Testis (tissue), 2 donors: ENCODE measurements at regions not wholly inside any gene's neighbourhood (a gene's known extent, or its start where the extent isn't known, plus 50 kb on each side); places are given as distances from the start of the nearest gene placed in this dataset.

ENCODE experiments used
- DNase-seq: peaks from one replicate; pipeline ENCODE4 v3.0.0-alpha.2; 2019
- H3K27ac ChIP-seq, 2 donors: fragments of 200-600 bp; sonication (generic); one replicate each; pipeline ENCODE4 v1.5.1; 2019
- H3K27me3 ChIP-seq: fragments of 200-600 bp; sonication (generic); one replicate; pipeline ENCODE4 v1.5.1; 2019
- H3K36me3 ChIP-seq: fragments of 200-600 bp; sonication (generic); one replicate; pipeline ENCODE4 v1.5.1; 2017; ENCODE audit warnings: low read depth; ENCODE audit errors: missing control alignments
- H3K4me1 ChIP-seq: fragments of 200-600 bp; sonication (generic); one replicate; pipeline ENCODE4 v1.5.1; 2019
- H3K4me3 ChIP-seq, 2 donors: fragments of 200-600 bp; sonication (generic); one replicate each; pipeline ENCODE4 v1.5.1; 2017 to 2019
- H3K9me3 ChIP-seq: fragments of 200-600 bp; sonication (generic); one replicate; pipeline ENCODE4 v1.5.1; 2017
- CTCF ChIP-seq, 3 experiments: fragments of 450-650 bp in 2 of 3; fragments of 200-600 bp in 1 of 3; sonication (generic) in 1 of 3; IDR thresholded peaks; one replicate each; pipeline ENCODE4 v1.5.1; 2016 to 2019; ENCODE audit warnings: antibody characterized with exemption in 3 of 3, mild to moderate bottlenecking in 2 of 3, moderate library complexity in 1 of 3
- POLR2A ChIP-seq: fragments of 450-650 bp; IDR thresholded peaks from one replicate; pipeline ENCODE4 v1.6.1; 2017; ENCODE audit warnings: antibody characterized with exemption, mild to moderate bottlenecking, moderate library complexity
- WGBS, 2 donors: methylation state at CpG; one replicate each; pipeline ENCODE4 v1.1.5; 2018; 5-methylcytosine and 5-hydroxymethylcytosine counted together
- intact Hi-C: fragments of 100-400 bp; cut with DNase I; formaldehyde crosslinking; loops from one replicate; pipeline ENCODE4 v1.15.1; 2023; ENCODE audit warnings: low total_unique reads

- intact Hi-C loops, result no loop called here
These were observed 110.0 kb upstream of the SHH start for GRCh38 chr7:155922067-155922816.

GRCh38 chr7:155921804-155922066 lies 109.5 kb upstream of the SHH start:
- 89 to 96% methylated on average over 8 to 10 of the region's 10 CpGs for WGBS, 2 donors
- no peak overlapping the region for H3K27ac ChIP-seq
- intact Hi-C loops, result no loop called here

More at GRCh38 chr7:155922067-155922816, 110.0 kb upstream of the SHH start:
- H3K36me3 ChIP-seq, result no peaks in the 10 kb centered on the region
- WGBS, 2 donors, result 85 to 89% methylated on average over 23 to 25 of the region's 25 CpGs
- TF ChIP-seq POLR2A, result no peak
- no peak for TF ChIP-seq CTCF (IDR thresholded peaks at IDR 0.05)
- H3K9me3 ChIP-seq, result no peaks in the 10 kb centered on the region
- DNase-seq, result no peak
- no peak overlapping the region for H3K4me3 ChIP-seq
- H3K27me3 ChIP-seq, result no peaks in the 10 kb centered on the region
- H3K27ac ChIP-seq, result no peak overlapping the region
- no peaks in the 10 kb centered on the region for H3K4me1 ChIP-seq

DNA sequence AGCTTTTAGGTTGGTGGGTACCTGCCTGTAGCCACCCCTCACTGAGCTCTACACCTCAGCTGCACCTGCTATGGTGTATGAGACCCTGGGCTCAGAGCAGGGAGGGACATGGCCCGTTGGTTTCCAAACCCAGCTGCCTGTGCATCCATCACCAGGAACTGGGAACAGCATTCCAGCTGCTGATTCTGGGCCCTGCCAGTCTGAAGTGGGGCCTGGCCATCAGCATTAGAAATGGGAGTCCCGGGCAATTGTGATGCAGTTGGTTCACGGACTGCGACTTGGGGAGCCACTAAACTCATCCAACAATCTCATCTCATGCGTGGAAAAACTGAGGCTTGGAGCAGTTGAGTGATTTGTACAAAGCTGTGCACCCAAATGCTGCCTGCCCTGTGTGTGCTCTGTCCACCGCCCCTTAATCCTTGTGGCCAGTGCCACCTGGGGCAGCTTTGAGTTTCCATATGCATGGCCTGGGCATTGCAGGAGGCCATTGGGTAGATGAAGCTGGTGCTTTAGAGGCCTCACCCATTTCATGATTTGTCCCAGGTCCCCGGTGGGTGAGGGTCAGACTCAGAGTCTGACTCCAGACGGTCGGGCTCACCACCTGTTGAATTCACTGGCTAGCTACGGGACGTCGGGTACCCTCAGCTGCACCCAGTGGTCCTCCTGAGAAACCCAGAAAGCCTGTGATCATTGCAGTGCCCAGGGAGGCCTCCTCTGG lies 109.0 kb upstream of the SHH start:
- no peak overlapping the region for H3K27ac ChIP-seq
- no peak overlapping the region for H3K4me3 ChIP-seq
- 92 to 93% methylated on average over 12 of the region's 12 CpGs for WGBS, 2 donors
- H3K9me3 ChIP-seq, result no peaks in the 10 kb centered on the region
- no peak for DNase-seq
- no peaks in the 10 kb centered on the region for H3K36me3 ChIP-seq
- no peaks in the 10 kb centered on the region for H3K27me3 ChIP-seq
- no peak for TF ChIP-seq POLR2A
- TF ChIP-seq CTCF (IDR thresholded peaks at IDR 0.05), result no peak
- intact Hi-C loops, result no loop called here
- H3K4me1 ChIP-seq, result no peaks in the 10 kb centered on the region

More at GRCh38 chr7:155921804-155922066, 109.5 kb upstream of the SHH start:
- no peak for TF ChIP-seq CTCF (IDR thresholded peaks at IDR 0.05)
- TF ChIP-seq POLR2A, result no peak
- no peaks in the 10 kb centered on the region for H3K9me3 ChIP-seq
- no peaks in the 10 kb centered on the region for H3K36me3 ChIP-seq
- H3K4me1 ChIP-seq, result no peaks in the 10 kb centered on the region
- DNase-seq, result no peak
- H3K4me3 ChIP-seq, result no peak overlapping the region
- no peaks in the 10 kb centered on the region for H3K27me3 ChIP-seq

DNA sequence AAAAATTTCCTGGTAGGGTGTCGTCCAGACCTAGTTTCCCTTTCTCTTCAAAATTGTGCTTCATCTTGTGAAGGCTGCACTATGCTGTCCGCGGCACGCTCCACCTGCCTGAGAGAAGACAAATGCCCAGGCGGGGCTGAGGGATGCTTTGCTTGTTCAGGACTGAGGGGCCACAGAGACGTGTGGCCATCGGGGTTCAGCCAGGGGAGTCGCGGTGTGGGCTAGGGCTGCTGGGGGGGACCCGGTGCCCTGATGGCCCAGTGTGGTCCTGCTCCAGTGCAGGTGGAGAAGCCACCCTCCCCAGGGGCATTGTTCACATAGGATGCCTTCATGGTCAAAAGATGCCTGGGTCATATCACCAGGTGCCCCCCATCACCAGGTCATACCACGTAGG lies 107.8 kb upstream of the SHH start:
- Histone ChIP-seq H3K36me3 (no peaks in the 10 kb centered on the region), H3K27me3 (no peaks in the 10 kb centered on the region), H3K4me3 (no peak overlapping the region), H3K9me3 (no peaks in the 10 kb centered on the region), H3K27ac (no peak overlapping the region), H3K4me1 (no peaks in the 10 kb centered on the region)
- no peak for DNase-seq
- TF ChIP-seq POLR2A, result no peak
- TF ChIP-seq CTCF (IDR thresholded peaks at IDR 0.05), result no peak
- WGBS, 2 donors, result 92 to 97% methylated on average over 3 to 11 of the region's 11 CpGs
- intact Hi-C loops, result no loop called here
